B cell (primary cell): ENCODE measurements at regions not wholly inside any gene's neighbourhood (a gene's known extent, or its start where the extent isn't known, plus 50 kb on each side); places are given as distances from the start of the nearest gene placed in this dataset.

Experiments used
- ATAC-seq: fragments of 200-7000 bp; cut with Tn5 transposase; one replicate; pipeline ENCODE4 v1.10.0; 2021; ENCODE audit warnings: low read depth, mild to moderate bottlenecking, moderate number of reproducible peaks, moderate library complexity
- CTCF ChIA-PET: fragments of 350-600 bp; sonication (Branson Sonifier 250); formaldehyde crosslinking; loops from one replicate; lab custom pipeline; 2021; ENCODE audit warnings: antibody characterized with exemption, inconsistent platforms; lab: Charles Lee
- POLR2A ChIA-PET: fragments of 350-600 bp; sonication (Branson Sonifier 250); formaldehyde crosslinking; loops from one replicate; lab custom pipeline; 2021; ENCODE audit warnings: antibody characterized with exemption; lab: Charles Lee
- DNase-seq: peaks from one replicate; pipeline ENCODE4 v3.0.0; 2013
- H2AFZ ChIP-seq: 2 replicates; pipeline ENCODE4 v1.6.1; 2012; ENCODE audit warnings: mild to moderate bottlenecking, low read depth, low read length; ENCODE audit not compliant: insufficient read depth, poor library complexity, severe bottlenecking
- H3K27ac ChIP-seq, 2 donors: 1 replicate in 1 of 2; 2 replicates in 1 of 2; pipeline ENCODE4 v1.5.1; 2012 to 2013; ENCODE audit warnings: low read length in 2 of 2, mild to moderate bottlenecking in 2 of 2, moderate library complexity in 1 of 2
- H3K27me3 ChIP-seq, 4 experiments: fragments of 200-600 bp in 1 of 4; sonication (generic) in 1 of 4; replicated peaks in 1 of 4; 1 replicate in 2 of 4; 2 replicates in 2 of 4; pipeline versions ENCODE4 v1.6.1 to v1.7.0; 2013 to 2016; ENCODE audit warnings: low read length in 3 of 4, mild to moderate bottlenecking in 2 of 4, mixed read lengths in 1 of 4, moderate library complexity in 1 of 4; ENCODE audit not compliant: insufficient read depth in 4 of 4, control insufficient read depth in 3 of 4; ENCODE audit errors: control extremely low read depth in 1 of 4
- H3K36me3 ChIP-seq, 2 experiments: replicated peaks in 1 of 2; 1 replicate in 1 of 2; 2 replicates in 1 of 2; pipeline versions ENCODE4 v1.6.1 to v1.7.1; 2013; ENCODE audit warnings: low read length in 1 of 2; ENCODE audit not compliant: insufficient read depth in 2 of 2, control insufficient read depth in 1 of 2; ENCODE audit errors: control extremely low read depth in 1 of 2, extremely low read depth in 1 of 2
- H3K4me1 ChIP-seq, 2 donors: fragments of 200-600 bp in 1 of 2; sonication (generic) in 1 of 2; 1 replicate in 1 of 2; 2 replicates in 1 of 2; pipeline versions ENCODE4 v1.5.1 to v1.6.1; 2013 to 2017; ENCODE audit warnings: low read length in 2 of 2; ENCODE audit not compliant: control insufficient read depth in 2 of 2, insufficient read depth in 2 of 2
- H3K4me2 ChIP-seq: replicated peaks from 2 replicates; pipeline ENCODE3; 2012; ENCODE audit warnings: mild to moderate bottlenecking, low read depth, low read length; ENCODE audit not compliant: poor library complexity, severe bottlenecking
- H3K4me3 ChIP-seq, 5 experiments: fragments of 200-600 bp in 1 of 5; sonication (generic) in 1 of 5; 1 replicate in 3 of 5; 2 replicates in 2 of 5; pipeline versions ENCODE4 v1.5.1 to v1.7.0; 2011 to 2016; ENCODE audit warnings: low read length in 4 of 5, mild to moderate bottlenecking in 4 of 5, low read depth in 2 of 5, control low read depth in 1 of 5, moderate library complexity in 1 of 5; ENCODE audit not compliant: insufficient read depth in 1 of 5; ENCODE audit errors: control extremely low read depth in 1 of 5, extremely low read depth in 1 of 5
- H3K79me2 ChIP-seq: fragments of 200-600 bp; sonication (generic); one replicate; pipeline ENCODE4 v1.6.0; 2016; ENCODE audit warnings: low read length; ENCODE audit not compliant: control insufficient read depth, insufficient read depth
- H3K9ac ChIP-seq: fragments of 200-600 bp; sonication (generic); 2 replicates; pipeline ENCODE4 v1.6.1; 2017; ENCODE audit warnings: mild to moderate bottlenecking, low read length, moderate library complexity
- H3K9me3 ChIP-seq, 3 donors: one replicate each; pipeline versions ENCODE4 v1.6.1 to v1.7.1; 2013; ENCODE audit warnings: low read length in 2 of 3; ENCODE audit not compliant: control insufficient read depth in 2 of 3, insufficient read depth in 1 of 3; ENCODE audit errors: control extremely low read depth in 1 of 3
- H4K20me1 ChIP-seq: 2 replicates; pipeline ENCODE4 v1.6.0; 2012; ENCODE audit warnings: mild to moderate bottlenecking, low read length; ENCODE audit not compliant: insufficient read depth, control insufficient read depth, poor library complexity, severe bottlenecking
- H3K27ac Mint-ChIP-seq: one replicate; pipeline ENCODE4 v1.8.0; 2021; ENCODE audit warnings: mixed read lengths
- H3K27me3 Mint-ChIP-seq: one replicate; pipeline ENCODE4 v1.8.0; 2021; ENCODE audit warnings: mixed read lengths
- H3K4me1 Mint-ChIP-seq: one replicate; pipeline ENCODE4 v1.8.0; 2021; ENCODE audit warnings: mixed read lengths
- H3K4me3 Mint-ChIP-seq: one replicate; pipeline ENCODE4 v1.8.0; 2021; ENCODE audit warnings: mixed read lengths
- H3K9me3 Mint-ChIP-seq: one replicate; pipeline ENCODE4 v1.8.0; 2022; ENCODE audit warnings: mixed read lengths; ENCODE audit not compliant: insufficient read depth
- CTCF ChIP-seq: fragments of 200-600 bp; IDR thresholded peaks from one replicate; pipeline ENCODE4 v1.8.0; 2022; ENCODE audit warnings: antibody characterized with exemption, mild to moderate bottlenecking
- EZH2 ChIP-seq: IDR thresholded peaks from 2 replicates; pipeline ENCODE4 v1.6.1; 2012; ENCODE audit warnings: borderline replicate concordance, low read depth, mild to moderate bottlenecking, moderate library complexity, low read length; ENCODE audit not compliant: insufficient read depth, poor library complexity, severe bottlenecking
- whole genome bisulfite sequencing: methylation state at CpG from one replicate; pipeline ENCODE4 v1.1.5; 2013; ENCODE audit warnings: missing lambda C conversion rate; ENCODE audit not compliant: insufficient coverage; 5-methylcytosine and 5-hydroxymethylcytosine counted together
- intact Hi-C: fragments of 100-400 bp; cut with micrococcal nuclease; formaldehyde crosslinking; loops from one replicate; pipeline ENCODE4 v1.10.0; 2022

- H3K9me3 ChIP-seq, result no peaks in the 10 kb centered on the region
- Mint-ChIP-seq H3K9me3 (no peaks in the 10 kb centered on the region), H3K4me3 (no peak overlapping the region), H3K4me1 (no peaks in the 10 kb centered on the region), H3K27me3 (peaks cover 36% of the 10 kb centered on the region), H3K27ac (no peak overlapping the region)
- ChIA-PET CTCF (no interaction called here), POLR2A (interaction anchor here (0.6 kb wide), 1 partner anchor 669 kb away, joined by 5 read pairs; no protein-coding TSS in a partner anchor)
- H3K4me2 ChIP-seq, result no peak overlapping the region
- TF ChIP-seq CTCF (no peak), EZH2 (no peak)
- intact Hi-C loops, result no loop called here
- no peaks in the 10 kb centered on the region for H3K4me1 ChIP-seq
- H3K27me3 ChIP-seq, result peaks cover 0 to 3% (median under 1%) of the 10 kb centered on the region in 4 experiments
- no peak for ATAC-seq
- H4K20me1 ChIP-seq, result no peaks in the 10 kb centered on the region
- H3K79me2 ChIP-seq, result no peaks in the 10 kb centered on the region
- DNase-seq, result no peak
- 10% methylated on average over 3 of the region's 4 CpGs for WGBS
- H3K27ac ChIP-seq, result no peak overlapping the region
- no peaks in the 10 kb centered on the region for H3K36me3 ChIP-seq
- no peak overlapping the region for H3K4me3 ChIP-seq
- H3K9ac ChIP-seq, result no peak overlapping the region
- H2AFZ ChIP-seq, result no peak overlapping the region
Measured at GRCh38 chr7:142323706-142324105, 65.8 kb upstream of the PRSS58 start.

DNA sequence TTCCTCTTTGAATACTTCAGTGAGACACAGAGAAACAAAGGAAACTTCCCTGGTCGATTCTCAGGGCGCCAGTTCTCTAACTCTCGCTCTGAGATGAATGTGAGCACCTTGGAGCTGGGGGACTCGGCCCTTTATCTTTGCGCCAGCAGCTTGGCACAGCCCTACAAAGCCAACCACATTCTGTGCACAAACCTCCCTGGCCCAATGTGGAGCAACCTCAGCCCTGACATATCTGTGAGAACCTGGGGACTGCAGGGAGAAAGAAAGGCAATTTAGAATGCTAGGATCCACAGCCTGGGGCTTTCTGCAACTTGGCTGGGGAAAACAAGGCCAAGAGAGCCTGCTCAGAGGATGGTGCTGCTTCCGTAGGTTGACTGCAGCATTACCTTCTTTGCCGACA, 63.5 kb upstream of the PRSS58 start:
- DNase-seq, result no peak
- Mint-ChIP-seq H3K27me3 (peaks cover 32% of the 10 kb centered on the region), H3K27ac (no peak overlapping the region), H3K4me3 (no peak overlapping the region), H3K4me1 (no peaks in the 10 kb centered on the region), H3K9me3 (no peaks in the 10 kb centered on the region)
- no peak overlapping the region for H3K4me2 ChIP-seq
- no peaks in the 10 kb centered on the region for H3K27me3 ChIP-seq
- intact Hi-C loops, result no loop called here
- H3K4me1 ChIP-seq, result no peaks in the 10 kb centered on the region
- no peaks in the 10 kb centered on the region for H4K20me1 ChIP-seq
- ATAC-seq, result no peak
- no peak overlapping the region for H3K9ac ChIP-seq
- WGBS, result 68% methylated on average over 5 of the region's 7 CpGs
- no peak overlapping the region for H3K4me3 ChIP-seq
- CTCF ChIA-PET, result no interaction called here
- no peak overlapping the region for H3K27ac ChIP-seq
- TF ChIP-seq EZH2 (no peak), CTCF (no peak)
- H3K9me3 ChIP-seq, result no peaks in the 10 kb centered on the region
- POLR2A ChIA-PET, result no interaction called here
- no peaks in the 10 kb centered on the region for H3K79me2 ChIP-seq
- H3K36me3 ChIP-seq, result no peaks in the 10 kb centered on the region
- no peak overlapping the region for H2AFZ ChIP-seq
